A673 (cell line): ENCODE measurements at regions not wholly inside any gene's neighbourhood (a gene's known extent, or its start where the extent isn't known, plus 50 kb on each side); places are given as distances from the start of the nearest gene placed in this dataset.

Experiments
- BruUV-seq: library from RNA; stranded (reverse); fragments of 400-500 nt; replicated peaks from 2 replicates; lab custom pipeline; 2021; lab: Mats Ljungman, UMichigan
- CTCF ChIA-PET: fragments of 300-600 bp; sonication (Branson Sonifier 250); formaldehyde crosslinking; loops from one replicate; lab custom pipeline; 2022; ENCODE audit warnings: antibody characterized with exemption; lab: Charles Lee
- POLR2A ChIA-PET: fragments of 300-600 bp; sonication (Branson Sonifier 250); formaldehyde crosslinking; loops from one replicate; lab custom pipeline; 2022; ENCODE audit warnings: antibody characterized with exemption; ENCODE audit not compliant: low non-redundant PET; lab: Charles Lee
- DNase-seq: peaks from one replicate; pipeline ENCODE4 v3.0.0-alpha.2; 2015; ENCODE audit warnings: low spot score
- H3K27ac ChIP-seq: fragments of 200-600 bp; sonication (generic); 2 replicates; pipeline ENCODE4 v1.5.1; 2016; ENCODE audit warnings: mixed run types, low read depth, mild to moderate bottlenecking, mixed read lengths, antibody characterized with exemption, low read length; ENCODE audit not compliant: poor library complexity, severe bottlenecking
- H3K27me3 ChIP-seq: fragments of 200-600 bp; sonication (generic); replicated peaks from 2 replicates; pipeline ENCODE4 v1.6.1; 2017; ENCODE audit warnings: mixed run types, low read depth, mild to moderate bottlenecking, mixed read lengths, antibody characterized with exemption, low read length; ENCODE audit not compliant: insufficient read depth, poor library complexity
- H3K36me3 ChIP-seq: fragments of 200-600 bp; sonication (generic); 2 replicates; pipeline ENCODE4 v1.6.1; 2016; ENCODE audit warnings: mixed run types, mild to moderate bottlenecking, mixed read lengths, antibody characterized with exemption, low read length; ENCODE audit not compliant: insufficient read depth, poor library complexity, severe bottlenecking
- H3K4me1 ChIP-seq: fragments of 200-600 bp; sonication (generic); 2 replicates; pipeline ENCODE4 v1.6.1; 2017; ENCODE audit warnings: mixed run types, mild to moderate bottlenecking, mixed read lengths, antibody characterized with exemption, low read length; ENCODE audit not compliant: insufficient read depth, poor library complexity, severe bottlenecking
- H3K4me3 ChIP-seq: fragments of 200-600 bp; sonication (generic); 2 replicates; pipeline ENCODE4 v1.5.1; 2016; ENCODE audit warnings: low read depth, mixed run types, mild to moderate bottlenecking, mixed read lengths, low read length; ENCODE audit not compliant: poor library complexity, severe bottlenecking
- H3K9me3 ChIP-seq: fragments of 200-600 bp; sonication (generic); 2 replicates; pipeline ENCODE4 v1.6.1; 2016; ENCODE audit warnings: mixed run types, low read depth, mild to moderate bottlenecking, mixed read lengths, antibody characterized with exemption, low read length; ENCODE audit not compliant: poor library complexity, severe bottlenecking
- EZH2 ChIP-seq: fragments of 200-600 bp; sonication (generic); IDR thresholded peaks from 2 replicates; pipeline ENCODE4 v1.6.1; 2017; ENCODE audit warnings: borderline replicate concordance, low read depth, mild to moderate bottlenecking, mixed read lengths, antibody characterized with exemption, low read length; ENCODE audit not compliant: poor library complexity, severe bottlenecking
- intact Hi-C: fragments of 100-400 bp; cut with micrococcal nuclease; formaldehyde crosslinking; loops from one replicate; pipeline ENCODE4 v1.10.0; 2022; ENCODE audit not compliant: unreplicated experiment
- TF ChIP-seq, protein P1 (sequence below): fragments of 300-800, 200-600 bp; sonication (generic); conservative IDR thresholded peaks from 2 replicates; pipeline ENCODE4 v1.5.1; 2017; ENCODE audit warnings: low read depth, mild to moderate bottlenecking, antibody characterized with exemption, low read length, moderate library complexity, mixed read lengths

DNA sequence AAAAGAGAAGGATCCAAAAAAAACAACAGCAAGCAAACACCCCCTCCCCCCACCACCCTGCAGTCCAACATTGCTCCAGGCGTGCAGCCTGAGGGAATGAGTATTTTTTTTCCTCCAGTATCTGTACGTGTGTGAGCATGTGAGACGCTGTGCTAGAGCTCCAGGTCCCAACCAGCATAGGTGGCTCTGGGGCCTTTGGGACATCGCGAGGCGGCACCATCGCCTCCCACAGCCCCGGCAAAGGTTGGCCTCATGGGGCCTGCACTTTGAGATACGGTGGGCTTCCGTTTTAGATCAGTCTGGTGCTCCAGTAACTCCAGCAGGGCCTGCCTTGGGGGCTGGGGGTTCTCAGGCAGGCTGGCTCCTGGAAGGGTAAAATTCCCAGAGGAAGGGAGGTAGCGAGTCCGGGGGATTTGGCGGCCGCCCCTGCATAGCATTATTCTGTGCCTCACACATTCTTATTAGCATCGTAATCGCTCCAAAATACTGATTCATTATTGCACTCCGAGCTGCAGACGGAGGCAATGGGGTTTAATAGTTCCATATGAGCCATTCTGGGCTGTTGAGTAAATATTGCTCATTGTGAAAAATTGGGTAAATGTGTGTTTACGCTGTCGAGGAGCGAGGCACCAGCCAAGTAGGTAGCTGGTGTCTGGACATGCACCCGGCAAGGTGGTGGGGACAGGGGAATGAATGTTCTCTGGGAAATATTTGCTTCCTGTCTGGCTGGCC is 143.1 kb upstream of the MYL2 start:
- no TSS peak for BruUV-seq
- intact Hi-C loops: no loop called here

DNA sequence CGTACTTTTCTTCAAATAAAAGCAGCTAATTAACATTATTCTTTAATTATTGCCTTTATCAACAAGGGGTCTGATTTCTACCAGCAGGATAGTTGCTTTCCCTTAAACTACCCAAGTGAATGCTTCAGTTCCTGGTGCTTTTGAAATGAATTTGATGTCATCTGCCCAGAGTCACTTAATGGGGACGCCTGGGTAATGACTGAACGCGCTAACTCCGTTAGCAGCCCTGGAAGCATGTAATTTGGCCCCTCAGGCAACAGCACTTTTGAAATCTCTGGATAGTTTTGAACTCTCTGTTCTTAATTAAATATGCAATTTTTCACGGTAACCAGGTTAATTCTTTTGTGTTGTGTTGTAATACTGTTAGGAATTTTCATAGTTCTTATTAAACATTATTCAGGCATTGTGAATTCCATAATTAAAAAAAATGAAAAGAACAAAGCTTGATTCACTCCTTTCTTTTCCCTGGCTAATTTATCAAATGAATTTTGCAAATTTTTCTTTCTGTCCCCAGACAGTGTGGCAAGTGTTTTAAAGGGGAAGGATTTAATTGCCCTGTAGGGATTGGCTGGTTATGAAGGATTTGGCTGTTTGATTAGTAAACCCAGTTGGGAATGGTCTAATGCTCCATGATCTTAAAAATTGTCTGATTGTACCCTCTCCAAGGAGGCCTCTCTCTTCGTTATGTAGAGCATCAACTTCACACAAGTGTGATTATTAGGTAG is 137.5 kb upstream of the MYL2 start:
- Histone ChIP-seq H3K9me3 (no peaks in the 10 kb centered on the region), H3K4me1 (peaks cover 23% of the 10 kb centered on the region), H3K4me3 (no peak overlapping the region), H3K36me3 (no peaks in the 10 kb centered on the region), H3K27ac (peak overlapping the region; percentile 63), H3K27me3 (no peaks in the 10 kb centered on the region)
- CTCF ChIA-PET: no interaction called here
- POLR2A ChIA-PET: no interaction called here
- intact Hi-C loops: no loop called here
- BruUV-seq: no TSS peak
- TF ChIP-seq, protein P1, sequence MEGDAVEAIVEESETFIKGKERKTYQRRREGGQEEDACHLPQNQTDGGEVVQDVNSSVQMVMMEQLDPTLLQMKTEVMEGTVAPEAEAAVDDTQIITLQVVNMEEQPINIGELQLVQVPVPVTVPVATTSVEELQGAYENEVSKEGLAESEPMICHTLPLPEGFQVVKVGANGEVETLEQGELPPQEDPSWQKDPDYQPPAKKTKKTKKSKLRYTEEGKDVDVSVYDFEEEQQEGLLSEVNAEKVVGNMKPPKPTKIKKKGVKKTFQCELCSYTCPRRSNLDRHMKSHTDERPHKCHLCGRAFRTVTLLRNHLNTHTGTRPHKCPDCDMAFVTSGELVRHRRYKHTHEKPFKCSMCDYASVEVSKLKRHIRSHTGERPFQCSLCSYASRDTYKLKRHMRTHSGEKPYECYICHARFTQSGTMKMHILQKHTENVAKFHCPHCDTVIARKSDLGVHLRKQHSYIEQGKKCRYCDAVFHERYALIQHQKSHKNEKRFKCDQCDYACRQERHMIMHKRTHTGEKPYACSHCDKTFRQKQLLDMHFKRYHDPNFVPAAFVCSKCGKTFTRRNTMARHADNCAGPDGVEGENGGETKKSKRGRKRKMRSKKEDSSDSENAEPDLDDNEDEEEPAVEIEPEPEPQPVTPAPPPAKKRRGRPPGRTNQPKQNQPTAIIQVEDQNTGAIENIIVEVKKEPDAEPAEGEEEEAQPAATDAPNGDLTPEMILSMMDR: no peak
- TF ChIP-seq EZH2: no peak
- DNase-seq: peak; percentile 62

More for the DNA sequence above, 143.1 kb upstream of the MYL2 start:
- DNase-seq: no peak
- no peaks in the 10 kb centered on the region for H3K27me3 ChIP-seq
- H3K27ac ChIP-seq: no peak overlapping the region
- ChIA-PET POLR2A (no interaction called here), CTCF (no interaction called here)
- no peaks in the 10 kb centered on the region for H3K9me3 ChIP-seq
- H3K4me3 ChIP-seq: no peak overlapping the region
- TF ChIP-seq EZH2: no peak
- TF ChIP-seq, protein P1: no peak
- H3K36me3 ChIP-seq: no peaks in the 10 kb centered on the region
- H3K4me1 ChIP-seq: peaks cover 7% of the 10 kb centered on the region

GRCh38 chr12:111056618-111057521 is 136.5 kb upstream of the MYL2 start:
- peak; percentile 79 for DNase-seq
- H3K4me3 ChIP-seq: no peak overlapping the region
- TF ChIP-seq, protein P1: no peak
- no peak for TF ChIP-seq EZH2
- H3K36me3 ChIP-seq: no peaks in the 10 kb centered on the region
- POLR2A ChIA-PET: no interaction called here
- intact Hi-C loops: no loop called here
- no TSS peak for BruUV-seq
- no peaks in the 10 kb centered on the region for H3K27me3 ChIP-seq
- CTCF ChIA-PET: no interaction called here
- peaks cover 23% of the 10 kb centered on the region for H3K4me1 ChIP-seq
- peak overlapping the region; percentile 72 for H3K27ac ChIP-seq
- no peaks in the 10 kb centered on the region for H3K9me3 ChIP-seq
